Adrenal gland (tissue), 5 donors: ENCODE measurements at regions not wholly inside any gene's neighbourhood (a gene's known extent, or its start where the extent isn't known, plus 50 kb on each side); places are given as distances from the start of the nearest gene placed in this dataset.

ENCODE experiments used
- POLR2A ChIP-seq, 2 donors: fragments of 450-650 bp; IDR thresholded peaks; one replicate each; pipeline ENCODE4 v1.6.1; 2017; ENCODE audit warnings: antibody characterized with exemption in 2 of 2, mild to moderate bottlenecking in 2 of 2, moderate library complexity in 1 of 2
- TF ChIP-seq, protein P1 (sequence below), 6 experiments: fragments of 450-650 bp in 4 of 6; fragments of 200-600 bp in 2 of 6; sonication (generic) in 1 of 6; IDR thresholded peaks; 1 replicate in 5 of 6; 2 replicates in 1 of 6; pipeline versions ENCODE4 v1.5.1 to v1.8.0; 2016 to 2021; ENCODE audit warnings: antibody characterized with exemption in 6 of 6, mild to moderate bottlenecking in 2 of 6, moderate library complexity in 1 of 6
- donor health status: DM: no; HTN: no; CAD: no.

DNA sequence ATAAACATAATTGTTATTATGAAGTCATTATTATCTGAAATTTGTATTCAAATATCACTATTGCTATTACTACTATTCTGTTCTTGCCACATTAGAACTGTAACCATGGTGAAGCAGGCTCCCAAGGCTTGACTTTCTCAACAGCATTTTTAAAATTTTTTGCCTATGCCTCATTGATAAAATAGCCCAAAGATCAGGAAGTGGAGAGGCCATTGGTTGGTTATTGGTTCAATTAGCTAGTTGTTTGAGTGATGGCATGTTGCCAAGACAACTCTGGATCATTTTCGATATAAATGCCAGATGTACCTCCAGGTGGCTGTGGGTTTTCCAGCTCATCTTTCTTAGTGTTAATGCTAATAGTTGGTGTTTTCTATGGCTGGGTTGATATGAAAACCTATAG, 513.5 kb downstream of the TRIB2 start:
- TF ChIP-seq, protein P1, sequence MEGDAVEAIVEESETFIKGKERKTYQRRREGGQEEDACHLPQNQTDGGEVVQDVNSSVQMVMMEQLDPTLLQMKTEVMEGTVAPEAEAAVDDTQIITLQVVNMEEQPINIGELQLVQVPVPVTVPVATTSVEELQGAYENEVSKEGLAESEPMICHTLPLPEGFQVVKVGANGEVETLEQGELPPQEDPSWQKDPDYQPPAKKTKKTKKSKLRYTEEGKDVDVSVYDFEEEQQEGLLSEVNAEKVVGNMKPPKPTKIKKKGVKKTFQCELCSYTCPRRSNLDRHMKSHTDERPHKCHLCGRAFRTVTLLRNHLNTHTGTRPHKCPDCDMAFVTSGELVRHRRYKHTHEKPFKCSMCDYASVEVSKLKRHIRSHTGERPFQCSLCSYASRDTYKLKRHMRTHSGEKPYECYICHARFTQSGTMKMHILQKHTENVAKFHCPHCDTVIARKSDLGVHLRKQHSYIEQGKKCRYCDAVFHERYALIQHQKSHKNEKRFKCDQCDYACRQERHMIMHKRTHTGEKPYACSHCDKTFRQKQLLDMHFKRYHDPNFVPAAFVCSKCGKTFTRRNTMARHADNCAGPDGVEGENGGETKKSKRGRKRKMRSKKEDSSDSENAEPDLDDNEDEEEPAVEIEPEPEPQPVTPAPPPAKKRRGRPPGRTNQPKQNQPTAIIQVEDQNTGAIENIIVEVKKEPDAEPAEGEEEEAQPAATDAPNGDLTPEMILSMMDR (IDR thresholded peaks at IDR 0.05), result no peak
- no peak for TF ChIP-seq POLR2A (IDR thresholded peaks at IDR 0.05)
